ENCODE measurements at regions not wholly inside any gene's neighbourhood (a gene's known extent, or its start where the extent isn't known, plus 50 kb on each side); places are given as distances from the start of the nearest gene placed in this dataset.

DNA sequence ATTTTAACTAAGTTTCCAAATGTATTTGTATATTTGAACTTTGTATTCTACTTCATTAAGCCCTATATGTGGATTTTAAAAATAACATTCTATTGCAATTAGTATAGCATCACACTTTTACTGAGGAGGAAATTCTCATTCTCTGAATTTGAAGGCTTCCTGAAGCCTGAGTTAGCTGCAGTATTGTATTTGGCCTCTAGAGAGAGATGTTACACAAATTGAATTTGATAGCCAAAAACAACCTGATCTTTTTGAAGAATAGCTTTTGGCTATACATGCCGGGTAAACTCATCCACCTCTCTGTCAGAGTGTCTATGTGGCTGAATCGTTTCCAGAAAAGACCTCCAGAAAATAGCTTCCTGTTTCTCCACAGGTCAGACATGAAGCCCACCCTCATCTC, 316.5 kb upstream of the OR4E1 start:
- TF ChIP-seq, protein P1, sequence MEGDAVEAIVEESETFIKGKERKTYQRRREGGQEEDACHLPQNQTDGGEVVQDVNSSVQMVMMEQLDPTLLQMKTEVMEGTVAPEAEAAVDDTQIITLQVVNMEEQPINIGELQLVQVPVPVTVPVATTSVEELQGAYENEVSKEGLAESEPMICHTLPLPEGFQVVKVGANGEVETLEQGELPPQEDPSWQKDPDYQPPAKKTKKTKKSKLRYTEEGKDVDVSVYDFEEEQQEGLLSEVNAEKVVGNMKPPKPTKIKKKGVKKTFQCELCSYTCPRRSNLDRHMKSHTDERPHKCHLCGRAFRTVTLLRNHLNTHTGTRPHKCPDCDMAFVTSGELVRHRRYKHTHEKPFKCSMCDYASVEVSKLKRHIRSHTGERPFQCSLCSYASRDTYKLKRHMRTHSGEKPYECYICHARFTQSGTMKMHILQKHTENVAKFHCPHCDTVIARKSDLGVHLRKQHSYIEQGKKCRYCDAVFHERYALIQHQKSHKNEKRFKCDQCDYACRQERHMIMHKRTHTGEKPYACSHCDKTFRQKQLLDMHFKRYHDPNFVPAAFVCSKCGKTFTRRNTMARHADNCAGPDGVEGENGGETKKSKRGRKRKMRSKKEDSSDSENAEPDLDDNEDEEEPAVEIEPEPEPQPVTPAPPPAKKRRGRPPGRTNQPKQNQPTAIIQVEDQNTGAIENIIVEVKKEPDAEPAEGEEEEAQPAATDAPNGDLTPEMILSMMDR (IDR thresholded peaks at IDR 0.05) = peak in 2 of 6 experiments; percentile 25 to 32
- no peak for TF ChIP-seq POLR2A (IDR thresholded peaks at IDR 0.05)

Measured in adrenal gland (tissue), 5 donors.